Esophagus squamous epithelium (tissue), 4 donors: ENCODE measurements at regions not wholly inside any gene's neighbourhood (a gene's known extent, or its start where the extent isn't known, plus 50 kb on each side); places are given as distances from the start of the nearest gene placed in this dataset.

ENCODE experiments used
- POLR2A ChIP-seq, 4 donors: fragments of 450-650 bp; IDR thresholded peaks; one replicate each; pipeline ENCODE4 v1.6.1; 2017; ENCODE audit warnings: antibody characterized with exemption in 4 of 4, mild to moderate bottlenecking in 4 of 4, moderate library complexity in 3 of 4
- TF ChIP-seq, protein P1 (sequence below), 6 experiments: fragments of 450-650 bp in 4 of 6; fragments of 200-600 bp in 2 of 6; sonication (generic) in 2 of 6; IDR thresholded peaks; one replicate each; pipeline ENCODE4 v1.5.1; 2016 to 2019; ENCODE audit warnings: antibody characterized with exemption in 6 of 6, mild to moderate bottlenecking in 4 of 6, moderate library complexity in 4 of 6

DNA sequence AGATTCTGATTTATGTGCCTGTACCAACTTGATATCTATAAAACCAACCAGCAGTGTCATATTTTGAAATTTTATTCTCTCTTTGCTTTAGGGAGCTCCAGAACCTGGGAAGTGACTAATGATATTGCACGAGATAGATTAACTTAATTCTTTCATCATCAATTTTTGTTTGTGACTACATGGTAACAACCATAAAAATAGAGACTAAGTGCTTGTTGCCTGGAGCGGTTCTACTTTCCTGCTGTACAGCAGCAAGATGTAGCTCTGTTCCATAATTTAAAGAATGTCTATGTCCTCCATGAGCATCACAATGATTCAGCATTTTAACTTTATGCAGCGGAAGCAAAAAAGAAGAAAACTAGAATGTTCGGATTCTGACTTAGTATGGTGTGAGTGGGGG lies 275.6 kb downstream of the KLF5 start:
- TF ChIP-seq, protein P1, sequence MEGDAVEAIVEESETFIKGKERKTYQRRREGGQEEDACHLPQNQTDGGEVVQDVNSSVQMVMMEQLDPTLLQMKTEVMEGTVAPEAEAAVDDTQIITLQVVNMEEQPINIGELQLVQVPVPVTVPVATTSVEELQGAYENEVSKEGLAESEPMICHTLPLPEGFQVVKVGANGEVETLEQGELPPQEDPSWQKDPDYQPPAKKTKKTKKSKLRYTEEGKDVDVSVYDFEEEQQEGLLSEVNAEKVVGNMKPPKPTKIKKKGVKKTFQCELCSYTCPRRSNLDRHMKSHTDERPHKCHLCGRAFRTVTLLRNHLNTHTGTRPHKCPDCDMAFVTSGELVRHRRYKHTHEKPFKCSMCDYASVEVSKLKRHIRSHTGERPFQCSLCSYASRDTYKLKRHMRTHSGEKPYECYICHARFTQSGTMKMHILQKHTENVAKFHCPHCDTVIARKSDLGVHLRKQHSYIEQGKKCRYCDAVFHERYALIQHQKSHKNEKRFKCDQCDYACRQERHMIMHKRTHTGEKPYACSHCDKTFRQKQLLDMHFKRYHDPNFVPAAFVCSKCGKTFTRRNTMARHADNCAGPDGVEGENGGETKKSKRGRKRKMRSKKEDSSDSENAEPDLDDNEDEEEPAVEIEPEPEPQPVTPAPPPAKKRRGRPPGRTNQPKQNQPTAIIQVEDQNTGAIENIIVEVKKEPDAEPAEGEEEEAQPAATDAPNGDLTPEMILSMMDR (IDR thresholded peaks at IDR 0.05), result no peak
- TF ChIP-seq POLR2A (IDR thresholded peaks at IDR 0.05), result no peak
